NCI-H2227 (cell line): ENCODE measurements at regions not wholly inside any gene's neighbourhood (a gene's known extent, or its start where the extent isn't known, plus 50 kb on each side); places are given as distances from the start of the nearest gene placed in this dataset.

Experiments
- DNase-seq: peaks from one replicate; lab custom pipeline; 2025; ENCODE audit not compliant: unreplicated experiment; lab: John Stamatoyannopoulos, UW

- peak; percentile 49 for DNase-seq
These were observed 182.5 kb downstream of the TMX3 start for GRCh38 chr18:68532328-68532885.

GRCh38 chr18:68525091-68525490, 189.8 kb downstream of the TMX3 start:
- no peak for DNase-seq

- DNase-seq, result no peak
These were observed 194.4 kb downstream of the TMX3 start for GRCh38 chr18:68520406-68521075.

- no peak for DNase-seq
These were observed 195.6 kb downstream of the TMX3 start for GRCh38 chr18:68519336-68519735.

GRCh38 chr18:68509902-68510301, 205.0 kb downstream of the TMX3 start:
- no peak for DNase-seq

GRCh38 chr18:68507781-68508180, 207.1 kb downstream of the TMX3 start:
- no peak for DNase-seq

GRCh38 chr18:68505178-68505574, 209.7 kb downstream of the TMX3 start:
- no peak for DNase-seq

- DNase-seq, result no peak
These were observed 210.3 kb downstream of the TMX3 start for GRCh38 chr18:68504441-68505177.

GRCh38 chr18:68500556-68500955, 214.4 kb downstream of the TMX3 start:
- DNase-seq, result no peak

- DNase-seq, result no peak
These were observed 215.8 kb downstream of the TMX3 start for GRCh38 chr18:68499141-68499540.

- no peak for DNase-seq
These were observed 216.3 kb downstream of the TMX3 start for GRCh38 chr18:68498636-68499035.

- DNase-seq, result no peak
These were observed 216.7 kb downstream of the TMX3 start for GRCh38 chr18:68498185-68498584.

GRCh38 chr18:68494802-68495581, 219.9 kb downstream of the TMX3 start:
- DNase-seq, result no peak

GRCh38 chr18:68489013-68489792, 225.7 kb downstream of the TMX3 start:
- peak; percentile 17 for DNase-seq

- no peak for DNase-seq
These were observed 230.7 kb downstream of the TMX3 start for GRCh38 chr18:68484241-68484640.

GRCh38 chr18:68482815-68483214, 232.1 kb downstream of the TMX3 start:
- no peak for DNase-seq

GRCh38 chr18:68480196-68480595, 234.7 kb downstream of the TMX3 start:
- DNase-seq, result no peak

- DNase-seq, result no peak
These were observed 236.7 kb downstream of the TMX3 start for GRCh38 chr18:68478246-68478645.

- DNase-seq, result no peak
These were observed 239.0 kb downstream of the TMX3 start for GRCh38 chr18:68475883-68476282.

GRCh38 chr18:68472701-68473295, 242.1 kb downstream of the TMX3 start:
- no peak for DNase-seq
